Loucy (cell line): ENCODE measurements at regions not wholly inside any gene's neighbourhood (a gene's known extent, or its start where the extent isn't known, plus 50 kb on each side); places are given as distances from the start of the nearest gene placed in this dataset.

Experiments used
- EZH2phosphoT487 ChIP-seq: fragments of 200-600 bp; IDR thresholded peaks from 2 replicates; pipeline ENCODE4 v1.6.1; 2018; ENCODE audit warnings: antibody characterized with exemption, mild to moderate bottlenecking, moderate library complexity, borderline replicate concordance
- TF ChIP-seq, protein P1 (sequence below): fragments of 200-600 bp; sonication (generic); conservative IDR thresholded peaks from 2 replicates; pipeline ENCODE4 v1.5.1; 2014; ENCODE audit warnings: mild to moderate bottlenecking, antibody characterized with exemption, low read length

DNA sequence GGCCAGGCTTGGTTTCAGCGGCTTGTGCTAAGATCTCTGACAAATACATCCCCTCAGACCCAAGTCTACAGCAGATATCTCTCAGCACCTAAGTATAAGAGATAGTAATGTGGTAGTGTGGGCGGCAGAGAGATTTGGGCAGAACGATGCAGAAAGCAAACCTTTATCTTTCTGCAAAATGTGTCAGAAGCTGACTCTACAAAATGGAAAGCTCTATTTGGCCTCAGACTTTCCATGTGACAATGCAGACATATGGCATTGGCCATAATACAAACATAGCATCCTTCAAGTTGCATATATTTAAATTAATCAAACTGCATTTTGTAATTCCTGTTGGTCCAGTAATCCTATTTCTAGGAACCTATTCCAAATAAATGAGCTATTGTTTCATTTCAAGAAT, 102.5 kb upstream of the RAI14 start:
- TF ChIP-seq, protein P1, sequence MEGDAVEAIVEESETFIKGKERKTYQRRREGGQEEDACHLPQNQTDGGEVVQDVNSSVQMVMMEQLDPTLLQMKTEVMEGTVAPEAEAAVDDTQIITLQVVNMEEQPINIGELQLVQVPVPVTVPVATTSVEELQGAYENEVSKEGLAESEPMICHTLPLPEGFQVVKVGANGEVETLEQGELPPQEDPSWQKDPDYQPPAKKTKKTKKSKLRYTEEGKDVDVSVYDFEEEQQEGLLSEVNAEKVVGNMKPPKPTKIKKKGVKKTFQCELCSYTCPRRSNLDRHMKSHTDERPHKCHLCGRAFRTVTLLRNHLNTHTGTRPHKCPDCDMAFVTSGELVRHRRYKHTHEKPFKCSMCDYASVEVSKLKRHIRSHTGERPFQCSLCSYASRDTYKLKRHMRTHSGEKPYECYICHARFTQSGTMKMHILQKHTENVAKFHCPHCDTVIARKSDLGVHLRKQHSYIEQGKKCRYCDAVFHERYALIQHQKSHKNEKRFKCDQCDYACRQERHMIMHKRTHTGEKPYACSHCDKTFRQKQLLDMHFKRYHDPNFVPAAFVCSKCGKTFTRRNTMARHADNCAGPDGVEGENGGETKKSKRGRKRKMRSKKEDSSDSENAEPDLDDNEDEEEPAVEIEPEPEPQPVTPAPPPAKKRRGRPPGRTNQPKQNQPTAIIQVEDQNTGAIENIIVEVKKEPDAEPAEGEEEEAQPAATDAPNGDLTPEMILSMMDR: no peak
- TF ChIP-seq EZH2phosphoT487: no peak
